NCI-H1105 treated with DMSO at 0.1 percent for 48 hours (cell line): ENCODE measurements at regions not wholly inside any gene's neighbourhood (a gene's known extent, or its start where the extent isn't known, plus 50 kb on each side); places are given as distances from the start of the nearest gene placed in this dataset.

ENCODE experiments used
- DNase-seq: peaks from one replicate; lab custom pipeline; 2025; lab: John Stamatoyannopoulos, UW

DNA sequence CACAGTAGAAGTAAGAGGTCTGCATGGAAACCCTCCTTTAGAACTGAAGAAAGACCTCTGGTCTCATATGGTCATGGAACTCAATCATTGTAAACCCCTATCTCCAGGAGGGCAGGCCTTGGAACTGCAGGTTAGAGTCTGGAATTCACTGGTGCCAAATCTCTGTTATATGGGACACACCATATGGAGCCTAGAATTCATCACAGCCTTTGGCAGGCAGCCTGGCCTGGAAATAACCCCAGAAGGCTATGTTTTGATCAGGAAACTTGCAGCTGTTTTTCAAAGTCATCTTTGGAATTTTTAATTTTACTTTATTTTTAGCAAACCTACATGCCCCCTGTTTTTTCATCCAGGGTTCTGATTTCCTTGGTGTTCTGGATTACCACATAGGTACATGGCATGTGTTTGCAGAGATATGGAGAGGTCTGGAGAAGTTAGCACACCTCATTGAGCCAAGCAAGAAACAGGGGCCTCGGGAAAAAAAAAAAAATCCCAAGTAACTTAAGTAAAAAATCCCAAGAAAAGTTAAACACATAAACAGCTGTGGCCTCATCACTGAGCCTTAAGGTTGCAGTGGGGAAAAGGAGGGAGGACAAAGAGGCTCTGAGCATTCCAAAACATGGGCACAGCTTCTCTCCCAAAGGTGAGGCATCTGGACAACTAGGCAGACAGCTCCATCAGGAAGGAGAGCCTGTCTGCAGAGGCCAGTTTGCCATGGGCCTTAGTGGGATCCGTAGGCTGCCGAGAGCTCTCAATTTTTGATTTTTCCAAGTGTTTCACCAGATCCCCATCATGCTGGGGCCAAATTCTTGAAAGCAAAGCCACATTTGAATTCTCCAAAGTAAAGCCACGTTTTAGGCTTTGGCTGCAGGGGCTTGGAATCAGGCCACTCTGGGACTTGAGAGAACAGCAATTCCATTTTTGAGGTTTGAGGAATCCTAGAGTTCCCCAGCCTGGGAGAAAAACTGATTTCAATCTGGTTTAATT, 339.6 kb upstream of the TBX3 start:
- DNase-seq = no peak

GRCh38 chr12:115020091-115020490, 336.1 kb upstream of the TBX3 start:
- no peak for DNase-seq

DNA sequence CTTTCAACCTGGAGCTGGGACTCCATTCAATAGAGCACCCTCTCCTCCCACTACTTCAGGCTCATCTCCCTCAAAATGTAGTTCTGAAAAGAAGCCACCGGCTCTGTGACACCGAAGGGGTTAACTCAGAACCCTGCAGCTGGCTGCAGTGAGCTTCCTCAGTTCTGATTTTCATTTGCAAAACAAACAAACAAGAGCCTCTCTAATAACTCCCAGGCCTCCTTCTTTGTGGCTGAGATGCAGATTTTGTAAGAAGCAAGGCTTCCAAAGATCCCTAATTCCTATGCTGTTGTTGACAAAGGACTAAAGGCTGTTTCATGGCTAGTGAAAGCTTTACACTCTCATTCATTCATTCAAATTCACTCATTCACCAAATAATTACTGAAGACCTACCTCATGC, 333.4 kb upstream of the TBX3 start:
- DNase-seq = no peak

- no peak for DNase-seq
Observed at GRCh38 chr12:115013236-115013981, 329.4 kb upstream of the TBX3 start.

DNA sequence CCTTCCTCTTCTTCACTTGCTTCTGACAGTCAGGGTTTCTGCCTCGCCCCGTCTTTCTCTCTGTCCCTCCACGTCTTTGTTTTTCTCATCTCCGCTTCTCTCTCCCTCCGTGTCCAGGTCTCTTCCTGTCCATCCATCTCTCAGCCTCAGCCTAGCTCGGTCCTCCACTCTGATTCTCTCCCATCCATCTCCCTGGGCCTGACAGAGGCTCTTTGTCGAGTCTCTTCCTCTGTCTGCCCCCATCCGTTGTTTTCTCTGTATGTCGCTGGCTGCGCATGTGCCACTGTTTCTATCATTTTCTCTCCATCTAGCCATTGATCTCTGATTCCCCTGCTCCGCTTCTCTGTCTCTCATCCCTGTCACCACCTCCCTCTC, 328.9 kb upstream of the TBX3 start:
- DNase-seq = no peak

DNA sequence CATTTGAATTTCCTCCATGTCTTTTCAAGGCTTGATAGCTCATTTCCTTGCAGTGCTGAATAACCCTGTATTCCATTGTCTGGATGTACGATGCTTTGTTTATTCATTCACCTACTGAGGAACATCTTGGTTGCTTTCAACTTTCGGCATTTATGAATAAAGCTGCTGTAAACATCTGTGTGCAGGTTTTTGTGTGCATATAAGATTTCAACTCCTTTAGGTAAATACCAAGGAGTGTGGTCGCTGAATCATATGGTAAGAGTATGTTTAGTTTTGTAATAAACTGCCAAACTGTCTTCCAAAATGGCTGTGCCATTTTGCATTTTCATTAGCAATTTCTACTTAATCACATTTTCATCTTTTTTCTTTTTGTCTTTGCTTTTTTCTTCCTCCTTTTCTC, 327.7 kb upstream of the TBX3 start:
- DNase-seq = no peak

GRCh38 chr12:115010324-115010995, 326.5 kb upstream of the TBX3 start:
- no peak for DNase-seq

- DNase-seq = no peak
Observed at GRCh38 chr12:115008929-115009328, 325.0 kb upstream of the TBX3 start.

DNA sequence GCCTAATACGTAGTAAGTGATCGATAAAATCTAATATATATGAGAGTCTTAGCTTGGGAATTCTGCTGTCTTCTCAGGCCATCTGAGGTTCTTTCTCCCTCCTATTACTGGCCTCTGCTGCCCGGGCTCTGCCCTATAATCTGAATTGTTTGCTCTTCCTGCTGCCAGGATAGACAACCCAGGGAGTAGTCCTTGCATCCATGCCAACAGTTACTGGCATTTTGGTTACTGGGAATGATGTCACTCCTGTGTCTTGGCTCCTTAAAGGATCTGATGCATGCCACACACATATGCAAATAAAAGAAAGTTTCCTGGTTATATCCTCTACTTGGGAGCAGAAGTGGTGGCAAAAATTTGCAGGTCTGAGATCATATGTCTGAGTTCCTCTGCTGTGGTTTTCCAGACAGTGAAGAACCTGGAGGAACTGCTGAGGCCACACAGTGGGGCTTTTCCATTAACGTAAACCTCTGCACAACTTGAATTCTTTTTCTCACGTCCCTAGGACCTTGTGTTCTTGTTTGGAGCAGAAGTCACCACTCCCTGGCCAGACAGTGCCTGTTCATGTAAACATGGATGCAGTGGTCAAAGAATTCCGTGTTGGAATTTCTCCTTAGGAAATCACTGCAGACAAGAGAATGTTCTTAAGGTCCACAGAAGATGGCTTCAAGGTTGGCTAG, 320.6 kb upstream of the TBX3 start:
- DNase-seq = no peak

GRCh38 chr12:115002434-115002833, 318.5 kb upstream of the TBX3 start:
- DNase-seq = no peak

- DNase-seq = no peak
Observed at GRCh38 chr12:115001571-115002180, 317.7 kb upstream of the TBX3 start.

- no peak for DNase-seq
Observed at GRCh38 chr12:115000038-115000437, 316.1 kb upstream of the TBX3 start.

- DNase-seq = no peak
Observed at GRCh38 chr12:114998750-114999128, 314.8 kb upstream of the TBX3 start.

DNA sequence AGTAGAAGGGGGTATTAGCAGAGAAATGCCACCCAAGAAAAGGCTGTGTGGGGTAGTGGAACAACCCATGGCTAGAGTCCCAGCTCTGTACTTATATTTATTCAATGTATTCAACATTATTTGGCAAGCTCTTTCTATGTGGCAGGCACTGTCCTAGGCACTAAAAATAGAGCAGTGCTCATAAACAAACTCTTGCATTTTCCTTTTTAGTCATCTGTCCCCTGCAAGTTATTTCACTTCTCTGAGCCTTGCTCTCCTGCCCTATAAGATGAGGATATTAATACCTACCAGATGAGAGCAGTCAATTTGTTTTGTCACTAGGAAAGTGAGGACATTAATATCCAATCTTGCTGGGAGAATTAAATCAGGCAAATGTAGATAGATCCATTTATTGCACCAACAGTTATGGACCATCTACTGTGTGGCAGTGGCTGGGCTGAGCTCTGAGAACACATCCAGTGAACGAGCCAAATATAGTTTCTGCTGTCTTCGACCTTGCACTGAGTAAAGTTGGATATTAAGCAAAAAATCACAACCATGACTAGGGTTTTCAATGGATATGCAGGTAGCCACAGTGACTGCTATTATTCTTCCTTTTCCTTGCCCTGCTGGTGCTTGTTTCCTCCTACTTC, 314.3 kb upstream of the TBX3 start:
- DNase-seq = no peak

- DNase-seq = no peak
Observed at GRCh38 chr12:114996382-114996781, 312.4 kb upstream of the TBX3 start.

DNA sequence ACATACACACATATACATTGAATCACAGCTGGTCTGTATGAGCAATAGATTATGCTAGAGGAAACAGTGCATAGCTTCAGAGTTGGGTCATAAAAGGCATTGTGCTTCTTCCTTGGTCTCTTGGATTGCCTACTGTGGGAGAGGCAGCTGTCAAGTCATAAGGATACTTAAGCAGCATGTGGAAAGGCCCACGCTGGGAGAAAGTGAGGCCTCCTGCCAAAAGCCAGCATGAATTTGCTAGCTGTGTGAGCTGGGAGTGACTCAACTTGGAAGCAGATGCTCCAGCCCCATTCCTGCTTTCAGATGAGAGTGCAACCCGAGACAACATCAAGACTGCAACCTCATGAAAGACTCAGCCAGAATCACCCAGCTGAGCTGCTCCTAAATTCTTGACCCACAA, 311.9 kb upstream of the TBX3 start:
- DNase-seq = no peak

GRCh38 chr12:114993165-114993564, 309.2 kb upstream of the TBX3 start:
- DNase-seq = no peak

GRCh38 chr12:114992443-114992842, 308.5 kb upstream of the TBX3 start:
- DNase-seq = no peak

GRCh38 chr12:114990381-114990780, 306.4 kb upstream of the TBX3 start:
- no peak for DNase-seq

DNA sequence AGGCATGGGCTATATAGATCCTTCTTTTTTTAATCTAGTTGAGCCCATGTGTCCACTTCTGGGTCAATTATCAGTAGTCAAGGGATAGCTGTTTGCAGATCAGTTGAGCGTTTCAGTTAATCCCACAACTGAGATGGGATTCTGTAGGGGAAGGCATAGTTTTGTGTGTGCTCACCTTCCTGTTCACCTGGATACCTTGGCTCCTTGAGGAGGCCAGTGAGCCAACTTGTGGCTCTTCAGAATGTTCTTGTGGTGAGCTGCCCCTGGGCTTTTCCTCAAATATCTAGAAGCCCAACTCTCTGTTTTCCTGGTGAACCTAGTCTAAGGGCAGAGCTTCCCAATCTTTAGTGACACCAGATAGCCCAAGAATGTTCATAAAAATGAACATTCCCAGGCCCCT, 302.9 kb upstream of the TBX3 start:
- DNase-seq = no peak

- DNase-seq = no peak
Observed at GRCh38 chr12:114986178-114986714, 302.3 kb upstream of the TBX3 start.
